ENCODE measurements at regions not wholly inside any gene's neighbourhood (a gene's known extent, or its start where the extent isn't known, plus 50 kb on each side); places are given as distances from the start of the nearest gene placed in this dataset.

- no peaks in the 10 kb centered on the region for H3K36me3 ChIP-seq
- H3K4me3 ChIP-seq = no peak overlapping the region
- no peak overlapping the region for H3K27ac ChIP-seq
- TF ChIP-seq CTCF (IDR thresholded peaks at IDR 0.05) = no peak
- no peak for DNase-seq (ENCODE audit: low spot score in 2 of 2)
- no peaks in the 10 kb centered on the region for H3K27me3 ChIP-seq
- no peaks in the 10 kb centered on the region for H3K9me3 ChIP-seq
- intact Hi-C loops (cut with DNase I) = no loop called here
- no peaks in the 10 kb centered on the region for H3K4me1 ChIP-seq
Observed at GRCh38 chr1:65486613-65487012, 66.1 kb downstream of the LEPR start.

- Histone ChIP-seq H3K9me3 (no peaks in the 10 kb centered on the region), H3K4me3 (no peak overlapping the region), H3K36me3 (no peaks in the 10 kb centered on the region), H3K27ac (no peak overlapping the region), H3K4me1 (peaks cover 0 to 4% of the 10 kb centered on the region in 2 donors), H3K27me3 (no peaks in the 10 kb centered on the region)
- DNase-seq (ENCODE audit: low spot score in 2 of 2) = no peak
- intact Hi-C loops (cut with DNase I) = no loop called here
- TF ChIP-seq CTCF (IDR thresholded peaks at IDR 0.05) = no peak
Observed at GRCh38 chr1:65489481-65489880, 69.0 kb downstream of the LEPR start.

GRCh38 chr1:65490231-65491009, 70.0 kb downstream of the LEPR start:
- no peak for TF ChIP-seq CTCF (IDR thresholded peaks at IDR 0.05)
- no peak for DNase-seq (ENCODE audit: low spot score in 2 of 2)
- intact Hi-C loops (cut with DNase I) = no loop called here
- peaks cover 0 to 4% of the 10 kb centered on the region in 2 donors for H3K4me1 ChIP-seq
- no peaks in the 10 kb centered on the region for H3K9me3 ChIP-seq
- H3K27ac ChIP-seq = no peak overlapping the region
- no peak overlapping the region for H3K4me3 ChIP-seq
- H3K27me3 ChIP-seq = no peaks in the 10 kb centered on the region
- no peaks in the 10 kb centered on the region for H3K36me3 ChIP-seq

GRCh38 chr1:65491472-65491871, 71.0 kb downstream of the LEPR start:
- no peak for TF ChIP-seq CTCF (IDR thresholded peaks at IDR 0.05)
- intact Hi-C loops (cut with DNase I) = no loop called here
- Histone ChIP-seq H3K9me3 (no peaks in the 10 kb centered on the region), H3K4me1 (peaks cover 0 to 4% of the 10 kb centered on the region in 2 donors), H3K4me3 (no peak overlapping the region), H3K36me3 (no peaks in the 10 kb centered on the region), H3K27me3 (no peaks in the 10 kb centered on the region), H3K27ac (no peak overlapping the region)
- no peak for DNase-seq (ENCODE audit: low spot score in 2 of 2)

- Histone ChIP-seq H3K36me3 (no peaks in the 10 kb centered on the region), H3K4me3 (no peak overlapping the region), H3K4me1 (peaks cover 0 to 4% of the 10 kb centered on the region in 2 donors), H3K27me3 (no peaks in the 10 kb centered on the region), H3K27ac (no peak overlapping the region), H3K9me3 (no peaks in the 10 kb centered on the region)
- no peak for TF ChIP-seq CTCF (IDR thresholded peaks at IDR 0.05)
- DNase-seq (ENCODE audit: low spot score in 2 of 2) = no peak
- intact Hi-C loops (cut with DNase I) = no loop called here
Observed at GRCh38 chr1:65493802-65494201, 73.3 kb downstream of the LEPR start.
